Gastrocnemius medialis (tissue), 4 donors: ENCODE measurements at regions not wholly inside any gene's neighbourhood (a gene's known extent, or its start where the extent isn't known, plus 50 kb on each side); places are given as distances from the start of the nearest gene placed in this dataset.

Source experiments
- CTCF ChIP-seq, 5 experiments: fragments of 450-650 bp in 3 of 5; fragments of 200-600 bp in 2 of 5; sonication (generic) in 2 of 5; IDR thresholded peaks in 4 of 5; conservative IDR thresholded peaks in 1 of 5; 1 replicate in 4 of 5; 2 replicates in 1 of 5; pipeline ENCODE4 v1.5.1; 2016 to 2019; ENCODE audit warnings: antibody characterized with exemption in 5 of 5, mild to moderate bottlenecking in 3 of 5, moderate library complexity in 3 of 5
- POLR2A ChIP-seq, 2 donors: fragments of 450-650 bp; IDR thresholded peaks; one replicate each; pipeline ENCODE4 v1.6.1; 2017; ENCODE audit warnings: antibody characterized with exemption in 2 of 2, mild to moderate bottlenecking in 2 of 2, moderate library complexity in 2 of 2

DNA sequence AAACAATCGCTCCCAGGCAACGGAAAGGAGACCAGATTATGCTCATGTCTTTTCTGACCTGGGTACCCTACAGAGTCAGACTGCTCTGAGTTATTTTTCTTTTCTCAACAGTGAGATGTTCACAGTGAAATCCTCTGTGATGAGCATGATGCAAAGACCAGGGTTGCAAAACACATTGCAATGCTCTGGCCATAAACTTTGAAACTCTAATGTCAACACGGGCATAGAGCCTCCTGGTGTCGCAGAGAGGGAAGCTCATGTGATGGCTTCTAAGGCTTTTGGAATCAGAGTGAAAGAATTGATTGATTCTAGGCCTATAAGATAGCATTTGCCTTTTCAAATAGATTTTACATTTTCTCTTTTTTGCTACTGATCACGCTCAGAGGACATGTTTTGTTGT, 193.4 kb downstream of the RASSF9 start:
- TF ChIP-seq CTCF (IDR thresholded peaks at IDR 0.05 in 4 of 5, conservative IDR thresholded peaks at IDR 0.05 in 1 of 5), result no peak
- no peak for TF ChIP-seq POLR2A (IDR thresholded peaks at IDR 0.05)
